Fibroblast of lung (primary cell): ENCODE measurements at regions not wholly inside any gene's neighbourhood (a gene's known extent, or its start where the extent isn't known, plus 50 kb on each side); places are given as distances from the start of the nearest gene placed in this dataset.
A peak's percentile ranks its signal among the peaks of the same experiment; 100 is the strongest.

ENCODE experiments used
- DNase-seq, 2 donors: peaks; one replicate each; pipeline versions ENCODE4 v3.0.0 to v3.0.0-alpha.2; 2010; ENCODE audit warnings: low read depth in 2 of 2
- H2AFZ ChIP-seq: 2 replicates; pipeline ENCODE4 v1.5.1; 2012; ENCODE audit warnings: low read length, control low read depth, inconsistent platforms
- H3K27ac ChIP-seq: 2 replicates; pipeline ENCODE4 v1.5.1; 2011; ENCODE audit warnings: low read length, control low read depth; ENCODE audit not compliant: insufficient read depth
- H3K27me3 ChIP-seq: 2 replicates; pipeline ENCODE4 v1.5.1; 2011; ENCODE audit warnings: mild to moderate bottlenecking, low read length; ENCODE audit not compliant: control insufficient read depth, insufficient read depth
- H3K36me3 ChIP-seq: 2 replicates; pipeline ENCODE4 v1.5.1; 2011; ENCODE audit warnings: low read length; ENCODE audit not compliant: control insufficient read depth, insufficient read depth
- H3K4me1 ChIP-seq: 2 replicates; pipeline ENCODE4 v1.5.1; 2011; ENCODE audit warnings: low read length; ENCODE audit not compliant: control insufficient read depth, insufficient read depth; ENCODE audit errors: extremely low read depth
- H3K4me2 ChIP-seq: 2 replicates; pipeline ENCODE4 v1.5.1; 2011; ENCODE audit warnings: low read length, control low read depth; ENCODE audit not compliant: insufficient read depth; ENCODE audit errors: extremely low read depth
- H3K4me3 ChIP-seq, 4 experiments: fragments of 200-600 bp in 1 of 4; sonication (generic) in 1 of 4; replicated peaks in 1 of 4; 2 replicates each; pipeline ENCODE4 v1.5.1; 2011 to 2016; ENCODE audit warnings: low read length in 4 of 4, low read depth in 3 of 4, mild to moderate bottlenecking in 3 of 4, control low read depth in 2 of 4, inconsistent platforms in 1 of 4, mixed read lengths in 1 of 4; ENCODE audit not compliant: insufficient read depth in 1 of 4; ENCODE audit errors: control extremely low read depth in 1 of 4
- H3K79me2 ChIP-seq: 2 replicates; pipeline ENCODE4 v1.5.1; 2012; ENCODE audit warnings: mild to moderate bottlenecking, low read length, inconsistent platforms; ENCODE audit not compliant: control insufficient read depth, insufficient read depth
- H3K9ac ChIP-seq: 2 replicates; pipeline ENCODE4 v1.5.1; 2011; ENCODE audit warnings: mild to moderate bottlenecking, low read length, control low read depth; ENCODE audit not compliant: insufficient read depth
- H3K9me3 ChIP-seq: 2 replicates; pipeline ENCODE4 v1.5.1; 2012; ENCODE audit warnings: low read depth, low read length; ENCODE audit not compliant: control insufficient read depth, insufficient read depth
- H4K20me1 ChIP-seq: 2 replicates; pipeline ENCODE4 v1.5.1; 2011; ENCODE audit warnings: low read length; ENCODE audit not compliant: control insufficient read depth, insufficient read depth; ENCODE audit errors: extremely low read depth
- CTCF ChIP-seq, 2 donors: IDR thresholded peaks in 1 of 2; conservative IDR thresholded peaks in 1 of 2; 1 replicate in 1 of 2; 2 replicates in 1 of 2; pipeline ENCODE4 v1.5.1; 2011 to 2012; ENCODE audit warnings: low read length in 2 of 2, control low read depth in 1 of 2, inconsistent platforms in 1 of 2, low read depth in 1 of 2, mild to moderate bottlenecking in 1 of 2
- EZH2 ChIP-seq: IDR thresholded peaks from 2 replicates; pipeline ENCODE4 v1.5.1; 2012; ENCODE audit warnings: low read length, control low read depth, mild to moderate bottlenecking; ENCODE audit errors: missing control alignments

GRCh38 chr7:22962775-22963350, 51.1 kb downstream of the HYCC1 start:
- Histone ChIP-seq H3K27ac (no peak overlapping the region), H3K9ac (no peak overlapping the region)
- DNase-seq: peak in 1 of 2 donors; percentile 19

GRCh38 chr7:22958742-22959141, 55.2 kb downstream of the HYCC1 start:
- Histone ChIP-seq H3K36me3 (peaks cover 3% of the 10 kb centered on the region), H3K9me3 (no peaks in the 10 kb centered on the region), H3K27me3 (no peaks in the 10 kb centered on the region), H3K4me2 (no peak overlapping the region), H3K27ac (no peak overlapping the region), H4K20me1 (no peaks in the 10 kb centered on the region), H3K79me2 (no peaks in the 10 kb centered on the region), H3K9ac (no peak overlapping the region), H3K4me3 (no peak overlapping the region), H2AFZ (no peak overlapping the region), H3K4me1 (no peaks in the 10 kb centered on the region)
- DNase-seq: no peak
- TF ChIP-seq EZH2: no peak
- no peak for TF ChIP-seq CTCF (conservative IDR thresholded peaks at IDR 0.05 in 1 of 2, IDR thresholded peaks at IDR 0.05 in 1 of 2; ENCODE audit: low read depth in 1 of 2, low read length in 2 of 2)

More at GRCh38 chr7:22962775-22963350, 51.1 kb downstream of the HYCC1 start:
- Histone ChIP-seq H3K4me1 (no peaks in the 10 kb centered on the region), H3K36me3 (peaks cover 4% of the 10 kb centered on the region), H3K27me3 (no peaks in the 10 kb centered on the region), H2AFZ (no peak overlapping the region), H3K79me2 (no peaks in the 10 kb centered on the region), H3K9me3 (no peaks in the 10 kb centered on the region), H3K4me3 (no peak overlapping the region), H3K4me2 (no peak overlapping the region), H4K20me1 (no peaks in the 10 kb centered on the region)
- no peak for TF ChIP-seq CTCF (conservative IDR thresholded peaks at IDR 0.05 in 1 of 2, IDR thresholded peaks at IDR 0.05 in 1 of 2; ENCODE audit: low read depth in 1 of 2, low read length in 2 of 2)
- TF ChIP-seq EZH2: no peak

- H3K4me3 ChIP-seq: no peak overlapping the region
- no peak for DNase-seq
- no peaks in the 10 kb centered on the region for H3K79me2 ChIP-seq
- TF ChIP-seq CTCF (conservative IDR thresholded peaks at IDR 0.05 in 1 of 2, IDR thresholded peaks at IDR 0.05 in 1 of 2; ENCODE audit: low read depth in 1 of 2, low read length in 2 of 2) (no peak), EZH2 (no peak)
- H3K4me2 ChIP-seq: no peak overlapping the region
- no peak overlapping the region for H2AFZ ChIP-seq
- no peaks in the 10 kb centered on the region for H3K36me3 ChIP-seq
- H4K20me1 ChIP-seq: no peaks in the 10 kb centered on the region
- no peaks in the 10 kb centered on the region for H3K27me3 ChIP-seq
- H3K9me3 ChIP-seq: no peaks in the 10 kb centered on the region
- no peak overlapping the region for H3K9ac ChIP-seq
- no peak overlapping the region for H3K27ac ChIP-seq
- no peaks in the 10 kb centered on the region for H3K4me1 ChIP-seq
These were observed 59.7 kb downstream of the HYCC1 start for GRCh38 chr7:22954251-22954650.
